ENCODE measurements at regions not wholly inside any gene's neighbourhood (a gene's known extent, or its start where the extent isn't known, plus 50 kb on each side); places are given as distances from the start of the nearest gene placed in this dataset.
"Not testable (repeated sequence)": the region's sequence is repeated elsewhere in the genome, so short reads cannot be mapped to it uniquely, and the experiment has no call there.

- DNase-seq, result no peak
Observed at GRCh38 chr2:61774351-61774750, 79.5 kb downstream of the FAM161A start.

- no peak for DNase-seq
Observed at GRCh38 chr2:61771904-61772845, 81.7 kb downstream of the FAM161A start.

GRCh38 chr2:61770746-61771145 is 83.1 kb downstream of the FAM161A start:
- no peak for DNase-seq

- no peak for DNase-seq
Observed at GRCh38 chr2:61770298-61770697, 83.6 kb downstream of the FAM161A start.

GRCh38 chr2:61769093-61769675 is 84.7 kb downstream of the FAM161A start:
- no peak for DNase-seq

GRCh38 chr2:61764035-61764800 is 89.6 kb downstream of the FAM161A start:
- DNase-seq, result peak; percentile 94

GRCh38 chr2:61763605-61764034 is 90.2 kb downstream of the FAM161A start:
- no peak for DNase-seq

GRCh38 chr2:61762292-61762691 is 91.6 kb downstream of the FAM161A start:
- peak; percentile 1 for DNase-seq

- no peak for DNase-seq
Observed at GRCh38 chr2:61759718-61760117, 94.1 kb downstream of the FAM161A start.

GRCh38 chr2:61759005-61759404 is 94.9 kb downstream of the FAM161A start:
- DNase-seq, result no peak

GRCh38 chr2:61758159-61758558 is 95.7 kb downstream of the FAM161A start:
- no peak for DNase-seq

GRCh38 chr2:61753512-61753911 is 100.3 kb downstream of the FAM161A start:
- no peak for DNase-seq

GRCh38 chr2:61750624-61751023 is 103.2 kb downstream of the FAM161A start:
- DNase-seq, result no peak

- no peak for DNase-seq
Observed at GRCh38 chr2:61742955-61743354, 110.9 kb downstream of the FAM161A start.

- no peak for DNase-seq
Observed at GRCh38 chr2:61737841-61738240, 116.0 kb downstream of the FAM161A start.

GRCh38 chr2:61736953-61737352 is 116.9 kb downstream of the FAM161A start:
- DNase-seq, result no peak

GRCh38 chr2:61733563-61733962 is 120.3 kb downstream of the FAM161A start:
- no peak for DNase-seq

GRCh38 chr2:61732787-61733186 is 121.1 kb downstream of the FAM161A start:
- DNase-seq, result no peak

GRCh38 chr2:61727746-61728145 is 126.1 kb downstream of the FAM161A start:
- no peak for DNase-seq

- DNase-seq, result no peak
Observed at GRCh38 chr2:61726456-61727209, 127.2 kb downstream of the FAM161A start.

- DNase-seq, result not testable (repeated sequence)
Observed at GRCh38 chr2:61723364-61723763, 130.5 kb downstream of the FAM161A start.

- no peak for DNase-seq
Observed at GRCh38 chr2:61722800-61723199, 131.1 kb downstream of the FAM161A start.

GRCh38 chr2:61722318-61722717 is 131.5 kb downstream of the FAM161A start:
- DNase-seq, result no peak
